HK-2 (cell line): ENCODE measurements at regions not wholly inside any gene's neighbourhood (a gene's known extent, or its start where the extent isn't known, plus 50 kb on each side); places are given as distances from the start of the nearest gene placed in this dataset.
"Not testable (repeated sequence)": the region's sequence is repeated elsewhere in the genome, so short reads cannot be mapped to it uniquely, and the experiment has no call there.

Experiments
- DNase-seq: peaks from one replicate; pipeline ENCODE4 v3.0.0-alpha.2; 2018; ENCODE audit not compliant: unreplicated experiment

GRCh38 chr3:17836919-17837318 lies 94.5 kb upstream of the TBC1D5 start:
- no peak for DNase-seq

- DNase-seq = no peak
These were observed 93.7 kb upstream of the TBC1D5 start for GRCh38 chr3:17836092-17836491.

GRCh38 chr3:17833786-17834559 lies 91.5 kb upstream of the TBC1D5 start:
- DNase-seq = peak; percentile 5

GRCh38 chr3:17832016-17832415 lies 89.6 kb upstream of the TBC1D5 start:
- DNase-seq = no peak

- DNase-seq = no peak
These were observed 88.9 kb upstream of the TBC1D5 start for GRCh38 chr3:17831366-17831765.

GRCh38 chr3:17830788-17831187 lies 88.4 kb upstream of the TBC1D5 start:
- no peak for DNase-seq

- no peak for DNase-seq
These were observed 86.0 kb upstream of the TBC1D5 start for GRCh38 chr3:17828388-17828787.

- DNase-seq = no peak
These were observed 82.9 kb upstream of the TBC1D5 start for GRCh38 chr3:17825298-17825697.

GRCh38 chr3:17823816-17824215 lies 81.4 kb upstream of the TBC1D5 start:
- no peak for DNase-seq

- no peak for DNase-seq
These were observed 80.6 kb upstream of the TBC1D5 start for GRCh38 chr3:17823036-17823435.

GRCh38 chr3:17820704-17821103 lies 78.3 kb upstream of the TBC1D5 start:
- DNase-seq = no peak

- DNase-seq = no peak
These were observed 77.8 kb upstream of the TBC1D5 start for GRCh38 chr3:17820275-17820674.

- DNase-seq = not testable (repeated sequence)
These were observed 75.5 kb upstream of the TBC1D5 start for GRCh38 chr3:17817973-17818372.

- no peak for DNase-seq
These were observed 75.1 kb upstream of the TBC1D5 start for GRCh38 chr3:17817545-17817944.

- DNase-seq = not testable (repeated sequence)
These were observed 74.4 kb upstream of the TBC1D5 start for GRCh38 chr3:17816839-17817238.

GRCh38 chr3:17812328-17812727 lies 69.9 kb upstream of the TBC1D5 start:
- DNase-seq = not testable (repeated sequence)

GRCh38 chr3:17811646-17812045 lies 69.2 kb upstream of the TBC1D5 start:
- DNase-seq = no peak

- no peak for DNase-seq
These were observed 68.3 kb upstream of the TBC1D5 start for GRCh38 chr3:17810759-17811158.

- DNase-seq = no peak
These were observed 66.6 kb upstream of the TBC1D5 start for GRCh38 chr3:17808994-17809393.

- DNase-seq = no peak
These were observed 64.4 kb upstream of the TBC1D5 start for GRCh38 chr3:17806876-17807275.

- no peak for DNase-seq
These were observed 63.8 kb upstream of the TBC1D5 start for GRCh38 chr3:17806201-17806600.

GRCh38 chr3:17805461-17805940 lies 63.1 kb upstream of the TBC1D5 start:
- no peak for DNase-seq

- no peak for DNase-seq
These were observed 60.5 kb upstream of the TBC1D5 start for GRCh38 chr3:17802950-17803349.

GRCh38 chr3:17801131-17801530 lies 58.7 kb upstream of the TBC1D5 start:
- DNase-seq = no peak
